Coronary artery (tissue), 2 donors: ENCODE measurements at regions not wholly inside any gene's neighbourhood (a gene's known extent, or its start where the extent isn't known, plus 50 kb on each side); places are given as distances from the start of the nearest gene placed in this dataset.

Source experiments
- DNase-seq: peaks from one replicate; pipeline ENCODE4 v3.0.0-alpha.2; 2017; ENCODE audit warnings: low spot score
- H3K27ac ChIP-seq, 2 donors: fragments of 200-600 bp; sonication (generic); one replicate each; pipeline ENCODE4 v1.5.1; 2016 to 2019
- H3K4me3 ChIP-seq: fragments of 200-600 bp; sonication (generic); 2 replicates; pipeline ENCODE4 v1.5.1; 2016; ENCODE audit warnings: mild to moderate bottlenecking, moderate library complexity
- CTCF ChIP-seq: fragments of 200-600 bp; sonication (generic); IDR thresholded peaks from one replicate; pipeline ENCODE4 v1.5.1; 2019; ENCODE audit warnings: antibody characterized with exemption

DNA sequence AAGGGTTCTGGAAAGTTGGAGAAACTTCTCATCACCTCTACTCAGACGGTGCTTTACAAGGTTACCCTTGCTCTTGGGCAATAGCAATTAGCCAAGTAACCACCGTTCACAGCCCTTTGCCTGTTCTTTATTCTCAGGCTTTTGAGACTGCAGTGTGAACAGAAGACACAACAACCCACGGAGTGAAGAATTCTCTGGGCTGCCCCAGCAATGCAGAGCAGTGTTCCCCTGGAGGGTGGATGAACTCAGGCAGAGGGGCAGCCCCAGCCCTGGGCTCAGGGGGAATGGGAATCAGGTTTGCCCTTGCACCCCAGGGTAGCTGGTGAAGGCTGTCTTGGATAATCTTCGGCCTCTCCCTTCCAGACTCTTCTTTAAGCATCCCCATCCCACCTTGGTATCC is 69.1 kb downstream of the MCFD2 start:
- TF ChIP-seq CTCF = no peak
- H3K4me3 ChIP-seq = no peak overlapping the region
- no peak for DNase-seq
- H3K27ac ChIP-seq = peak overlapping the region; percentile 92 to 96

GRCh38 chr2:46845542-46846486 is 69.8 kb downstream of the MCFD2 start:
- no peak for TF ChIP-seq CTCF
- peak overlapping the region; percentile 92 to 96 for H3K27ac ChIP-seq
- DNase-seq = no peak
- no peak overlapping the region for H3K4me3 ChIP-seq

DNA sequence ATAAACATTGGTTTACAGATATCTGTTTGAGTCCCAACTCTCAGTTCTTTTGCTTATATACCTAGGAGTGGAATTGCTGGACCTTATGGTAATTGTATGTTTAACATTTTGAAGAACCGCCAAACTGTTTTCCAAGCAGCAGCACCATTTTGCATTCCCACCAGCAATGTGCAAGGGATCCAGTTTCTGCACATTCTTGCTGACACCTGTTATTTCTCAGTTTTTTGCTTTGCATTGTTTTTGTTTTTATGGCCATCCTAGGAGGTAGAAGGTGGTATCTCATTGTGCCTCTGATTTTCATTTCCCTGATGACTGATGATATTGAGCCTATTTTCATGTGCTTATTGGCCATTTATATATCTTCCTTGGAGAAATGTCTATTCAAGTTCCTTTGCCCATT is 71.2 kb downstream of the MCFD2 start:
- Histone ChIP-seq H3K27ac (no peak overlapping the region), H3K4me3 (no peak overlapping the region)
- no peak for DNase-seq
- no peak for TF ChIP-seq CTCF

GRCh38 chr2:46844034-46844433 is 71.6 kb downstream of the MCFD2 start:
- no peak for TF ChIP-seq CTCF
- H3K4me3 ChIP-seq = no peak overlapping the region
- H3K27ac ChIP-seq = no peak overlapping the region
- DNase-seq = no peak

DNA sequence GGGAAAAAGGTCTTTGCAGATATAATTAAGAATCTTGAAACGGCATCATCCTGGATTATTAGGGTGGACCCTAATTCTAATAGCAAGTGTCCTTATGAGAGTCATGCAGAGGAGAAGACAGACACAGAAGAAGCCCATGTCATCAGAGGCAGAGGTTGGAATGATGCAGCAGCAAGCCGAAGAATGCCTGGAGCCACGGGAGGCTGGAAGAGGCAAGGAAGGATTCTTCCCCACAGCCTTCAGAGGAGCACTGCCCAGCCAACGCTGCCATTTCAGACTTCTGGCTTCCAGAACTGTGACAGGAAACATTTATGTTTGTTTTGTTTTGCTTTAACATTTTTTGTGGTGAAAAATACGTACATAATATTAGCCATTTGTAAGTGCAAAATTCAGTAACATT is 72.3 kb downstream of the MCFD2 start:
- no peak overlapping the region for H3K27ac ChIP-seq
- H3K4me3 ChIP-seq = no peak overlapping the region
- no peak for DNase-seq
- no peak for TF ChIP-seq CTCF

GRCh38 chr2:46842876-46843275 is 72.7 kb downstream of the MCFD2 start:
- DNase-seq = no peak
- Histone ChIP-seq H3K4me3 (no peak overlapping the region), H3K27ac (no peak overlapping the region)
- TF ChIP-seq CTCF = no peak

- no peak for DNase-seq
- TF ChIP-seq CTCF = no peak
- Histone ChIP-seq H3K4me3 (no peak overlapping the region), H3K27ac (no peak overlapping the region)
Observed at GRCh38 chr2:46841621-46842020, 74.0 kb downstream of the MCFD2 start.
